ENCODE measurements at regions not wholly inside any gene's neighbourhood (a gene's known extent, or its start where the extent isn't known, plus 50 kb on each side); places are given as distances from the start of the nearest gene placed in this dataset.

DNA sequence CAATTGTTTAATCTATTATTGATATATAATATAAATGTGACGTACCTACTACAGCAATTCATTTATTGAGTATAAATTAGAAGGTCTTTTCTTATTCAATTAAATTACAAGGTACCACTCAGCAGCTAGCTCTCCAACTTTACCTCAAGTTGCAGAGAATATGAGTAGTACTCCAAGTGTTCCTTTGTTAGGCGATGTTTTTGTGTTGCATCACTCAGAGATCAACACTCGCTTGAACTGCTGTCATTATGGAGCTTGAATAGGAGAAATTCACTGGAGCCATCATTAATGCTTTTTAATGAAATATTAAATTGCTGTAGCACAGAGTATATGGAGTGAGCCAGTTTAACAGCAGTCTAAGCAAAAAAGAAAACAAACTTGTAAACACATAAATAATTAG, 320.0 kb downstream of the FSIP2 start:
- TF ChIP-seq, protein P1, sequence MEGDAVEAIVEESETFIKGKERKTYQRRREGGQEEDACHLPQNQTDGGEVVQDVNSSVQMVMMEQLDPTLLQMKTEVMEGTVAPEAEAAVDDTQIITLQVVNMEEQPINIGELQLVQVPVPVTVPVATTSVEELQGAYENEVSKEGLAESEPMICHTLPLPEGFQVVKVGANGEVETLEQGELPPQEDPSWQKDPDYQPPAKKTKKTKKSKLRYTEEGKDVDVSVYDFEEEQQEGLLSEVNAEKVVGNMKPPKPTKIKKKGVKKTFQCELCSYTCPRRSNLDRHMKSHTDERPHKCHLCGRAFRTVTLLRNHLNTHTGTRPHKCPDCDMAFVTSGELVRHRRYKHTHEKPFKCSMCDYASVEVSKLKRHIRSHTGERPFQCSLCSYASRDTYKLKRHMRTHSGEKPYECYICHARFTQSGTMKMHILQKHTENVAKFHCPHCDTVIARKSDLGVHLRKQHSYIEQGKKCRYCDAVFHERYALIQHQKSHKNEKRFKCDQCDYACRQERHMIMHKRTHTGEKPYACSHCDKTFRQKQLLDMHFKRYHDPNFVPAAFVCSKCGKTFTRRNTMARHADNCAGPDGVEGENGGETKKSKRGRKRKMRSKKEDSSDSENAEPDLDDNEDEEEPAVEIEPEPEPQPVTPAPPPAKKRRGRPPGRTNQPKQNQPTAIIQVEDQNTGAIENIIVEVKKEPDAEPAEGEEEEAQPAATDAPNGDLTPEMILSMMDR (IDR thresholded peaks at IDR 0.05; ENCODE audit: borderline replicate concordance, extremely low read depth, low read length, poor library complexity, severe bottlenecking): no peak
- TF ChIP-seq EZH2 (IDR thresholded peaks at IDR 0.05; ENCODE audit: borderline replicate concordance, low read depth, low read length, severe bottlenecking): no peak

All from DND-41 (cell line).